GM12872 (cell line): ENCODE measurements at regions not wholly inside any gene's neighbourhood (a gene's known extent, or its start where the extent isn't known, plus 50 kb on each side); places are given as distances from the start of the nearest gene placed in this dataset.

Experiments used
- TF ChIP-seq, protein P1 (sequence below): IDR thresholded peaks from 3 replicates; pipeline ENCODE4 v1.5.1; 2011; ENCODE audit warnings: low read depth, mild to moderate bottlenecking, low read length, moderate library complexity; ENCODE audit not compliant: insufficient read depth

DNA sequence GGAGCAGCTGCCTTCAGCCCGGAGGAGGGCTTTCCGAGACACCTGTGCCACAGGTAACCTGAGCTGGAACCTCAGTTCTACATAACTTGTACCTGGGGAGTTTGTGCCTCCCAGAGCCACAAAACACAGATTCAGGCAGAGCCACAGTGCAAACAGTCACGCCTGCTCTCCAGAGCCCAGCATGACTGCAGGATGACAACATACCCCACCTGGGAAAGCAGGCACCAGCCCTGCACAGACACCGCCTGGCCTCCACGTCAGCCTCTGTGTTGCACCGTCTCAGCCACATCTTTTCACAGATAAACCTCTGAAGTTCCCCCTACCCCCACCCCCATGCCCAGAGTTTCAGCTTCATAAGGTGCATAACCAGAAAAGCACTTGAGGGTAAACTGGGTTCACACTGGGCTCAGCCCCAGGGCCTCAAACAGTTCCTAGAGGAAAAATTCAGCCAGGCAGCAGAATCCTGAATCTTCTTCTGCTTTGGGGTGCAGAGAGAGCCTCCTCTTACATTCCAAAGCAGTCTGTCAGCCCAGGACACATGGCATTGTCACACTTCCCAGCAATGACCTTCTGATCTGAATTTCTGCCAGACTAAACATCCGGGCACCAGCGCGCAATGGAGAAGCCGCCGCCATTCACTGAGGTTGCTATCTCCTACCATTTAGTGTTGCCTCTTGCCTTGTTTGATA lies 229.5 kb downstream of the TOMM20 start:
- TF ChIP-seq, protein P1, sequence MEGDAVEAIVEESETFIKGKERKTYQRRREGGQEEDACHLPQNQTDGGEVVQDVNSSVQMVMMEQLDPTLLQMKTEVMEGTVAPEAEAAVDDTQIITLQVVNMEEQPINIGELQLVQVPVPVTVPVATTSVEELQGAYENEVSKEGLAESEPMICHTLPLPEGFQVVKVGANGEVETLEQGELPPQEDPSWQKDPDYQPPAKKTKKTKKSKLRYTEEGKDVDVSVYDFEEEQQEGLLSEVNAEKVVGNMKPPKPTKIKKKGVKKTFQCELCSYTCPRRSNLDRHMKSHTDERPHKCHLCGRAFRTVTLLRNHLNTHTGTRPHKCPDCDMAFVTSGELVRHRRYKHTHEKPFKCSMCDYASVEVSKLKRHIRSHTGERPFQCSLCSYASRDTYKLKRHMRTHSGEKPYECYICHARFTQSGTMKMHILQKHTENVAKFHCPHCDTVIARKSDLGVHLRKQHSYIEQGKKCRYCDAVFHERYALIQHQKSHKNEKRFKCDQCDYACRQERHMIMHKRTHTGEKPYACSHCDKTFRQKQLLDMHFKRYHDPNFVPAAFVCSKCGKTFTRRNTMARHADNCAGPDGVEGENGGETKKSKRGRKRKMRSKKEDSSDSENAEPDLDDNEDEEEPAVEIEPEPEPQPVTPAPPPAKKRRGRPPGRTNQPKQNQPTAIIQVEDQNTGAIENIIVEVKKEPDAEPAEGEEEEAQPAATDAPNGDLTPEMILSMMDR: no peak

DNA sequence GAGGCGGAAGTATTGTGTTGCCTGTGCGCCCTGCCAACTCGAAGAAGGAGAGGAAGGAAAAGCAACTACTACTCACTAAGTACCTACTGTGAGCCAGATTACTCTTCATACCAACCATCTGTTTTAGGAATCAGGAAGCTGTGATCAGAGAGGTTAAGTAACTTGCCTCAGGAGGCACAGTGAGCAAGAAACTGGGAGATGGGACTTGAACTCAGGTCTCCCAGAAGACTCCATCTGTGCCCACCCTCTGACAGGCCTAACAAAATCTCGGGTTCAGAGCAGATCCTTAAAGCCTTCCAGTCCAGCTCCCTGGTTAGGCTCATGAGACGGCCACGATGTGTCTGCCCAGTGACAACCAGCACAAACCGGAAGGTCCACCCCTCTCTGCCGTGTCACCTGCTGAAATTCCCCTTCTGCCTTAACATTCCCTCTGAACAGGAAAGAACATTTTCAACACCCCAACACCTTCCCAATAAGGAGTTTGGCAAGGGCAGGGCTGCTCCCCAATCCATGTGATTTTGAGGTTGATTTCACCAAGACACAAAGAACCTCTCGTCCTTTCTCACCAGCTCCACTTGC lies 230.1 kb downstream of the TOMM20 start:
- TF ChIP-seq, protein P1: no peak

DNA sequence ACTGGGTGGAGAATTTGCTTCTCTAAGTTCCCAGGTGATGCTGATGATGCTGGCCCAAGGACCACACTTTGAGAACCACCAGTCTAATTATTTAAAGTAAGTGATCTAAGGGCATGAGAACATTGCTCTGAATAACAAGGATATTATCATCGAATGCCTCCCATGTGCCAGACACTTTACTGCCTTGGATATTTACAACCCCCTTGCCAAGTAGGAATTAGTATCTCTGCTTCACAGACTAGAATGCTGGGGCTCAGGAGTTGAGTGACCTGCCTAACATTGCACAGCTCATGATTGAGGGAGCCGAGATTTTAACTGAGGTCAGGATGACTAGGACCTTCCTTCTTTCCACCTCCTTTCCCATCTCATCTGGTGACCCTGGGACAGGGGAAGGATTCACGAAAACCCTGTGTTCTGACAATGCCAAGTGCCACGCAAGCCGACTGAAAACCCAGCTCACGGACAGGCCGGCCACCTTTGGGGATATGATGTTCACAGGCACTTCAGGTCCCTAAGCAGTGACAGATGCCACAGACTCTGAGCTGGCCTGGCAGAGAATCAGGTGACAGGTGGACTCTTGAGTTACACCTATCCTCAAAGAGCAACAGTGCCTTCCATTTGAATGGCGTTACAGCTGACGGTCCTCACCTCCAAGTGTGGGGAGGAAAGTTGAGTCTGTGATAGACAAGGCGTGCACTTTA lies 230.7 kb downstream of the TOMM20 start:
- TF ChIP-seq, protein P1: no peak

DNA sequence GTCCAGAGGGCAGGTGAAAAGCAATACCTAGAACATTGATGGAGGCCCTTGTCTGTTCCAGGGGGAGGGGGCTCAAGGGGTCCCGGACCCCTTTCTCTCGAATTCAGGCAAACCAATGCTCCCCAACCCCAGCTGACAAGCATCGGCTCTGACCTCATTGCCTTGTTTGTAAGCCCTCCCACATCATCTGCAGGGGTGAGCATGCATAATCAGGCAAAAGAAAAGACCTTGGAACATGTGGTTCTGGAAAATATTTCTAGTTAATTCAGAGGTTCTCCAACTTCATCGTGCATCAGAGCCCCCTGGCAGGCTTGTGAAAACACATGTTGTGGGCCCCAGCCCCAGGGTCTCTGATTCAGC lies 231.3 kb downstream of the TOMM20 start:
- TF ChIP-seq, protein P1: no peak

DNA sequence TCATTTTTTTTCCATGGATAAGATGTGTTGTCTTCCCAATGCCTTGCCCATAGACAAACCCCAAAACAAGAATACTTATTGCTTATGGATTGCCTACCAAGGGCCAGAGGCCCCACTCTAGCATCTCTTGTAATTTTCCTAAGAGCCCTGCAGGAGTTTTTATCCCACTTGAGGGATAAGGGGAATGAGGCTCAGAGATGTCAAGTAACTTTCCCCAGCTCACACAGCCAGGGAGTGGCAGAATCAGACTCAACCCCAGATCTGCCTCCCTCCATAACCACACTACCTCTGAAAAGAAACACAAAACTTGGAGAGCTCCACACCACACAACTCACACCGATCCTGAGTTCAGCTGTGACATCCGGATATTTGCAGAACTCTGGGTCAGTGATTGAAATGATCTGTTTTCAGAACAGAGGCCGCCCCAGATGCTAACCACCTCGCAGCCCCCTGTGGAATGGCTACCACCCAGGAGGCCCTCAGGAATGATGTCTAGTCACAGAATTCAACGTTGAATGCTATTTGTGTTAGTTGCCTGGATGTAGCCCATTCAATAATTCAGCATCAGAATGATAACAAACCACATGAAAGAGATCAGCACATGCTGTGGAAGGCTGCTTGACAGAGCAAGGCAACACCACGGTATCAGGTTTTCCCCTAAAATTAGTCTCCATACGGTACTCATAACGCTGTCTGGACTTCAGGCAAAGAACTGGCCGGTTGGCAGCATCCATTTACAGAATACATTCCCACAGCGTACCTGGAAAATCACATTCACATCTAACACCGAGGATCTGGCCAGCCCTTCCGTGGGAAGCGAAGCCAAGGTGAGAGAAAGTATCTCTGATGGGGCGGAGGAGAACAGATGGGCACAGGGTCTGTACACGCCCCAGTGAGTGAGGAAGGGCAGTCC lies 231.9 kb downstream of the TOMM20 start:
- TF ChIP-seq, protein P1: no peak

DNA sequence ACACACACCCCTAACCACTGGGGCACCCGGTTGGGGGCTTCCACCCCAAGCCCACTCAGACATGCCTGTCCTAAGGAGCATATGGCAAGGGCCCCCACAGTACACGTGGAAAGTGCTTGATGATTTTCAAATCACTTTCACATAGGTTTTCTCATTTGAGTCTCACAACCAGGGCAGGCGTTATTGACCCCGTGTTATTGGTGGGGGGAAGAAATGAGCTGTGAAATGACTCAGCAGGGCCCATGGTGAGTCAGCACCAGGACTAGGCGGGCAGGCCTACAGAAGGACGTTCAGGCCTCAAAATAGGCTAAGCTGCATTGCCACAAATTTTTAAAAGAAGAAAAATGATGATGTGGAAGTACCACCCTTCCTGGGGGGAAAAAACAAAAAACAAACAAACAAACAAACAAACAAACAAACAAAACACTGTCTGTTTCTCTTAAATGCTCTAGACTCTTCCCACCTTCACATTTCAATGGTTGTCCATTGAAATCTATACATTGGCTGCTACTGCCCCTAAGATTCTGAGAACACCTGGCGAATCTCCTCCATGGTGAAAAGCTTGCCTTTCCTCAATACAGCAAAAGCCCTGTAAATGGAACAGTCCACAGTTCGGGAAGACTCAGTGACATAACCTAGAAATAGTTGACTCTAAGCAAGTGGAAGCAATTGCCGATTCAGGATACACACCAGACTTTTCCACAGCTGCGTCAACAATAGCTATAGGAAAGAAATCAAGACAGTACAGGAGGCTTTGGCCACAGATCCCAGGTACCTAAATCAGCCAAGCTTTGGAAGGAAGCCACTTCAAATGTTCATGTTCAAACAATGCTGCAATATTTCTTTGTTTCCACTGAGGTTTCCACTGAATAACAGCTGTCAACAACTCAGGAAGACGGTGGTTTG lies 234.7 kb downstream of the TOMM20 start:
- TF ChIP-seq, protein P1: no peak
